Stimulated activated CD4-positive, alpha-beta T cell treated with anti-CD3 and anti-CD28 coated beads, Interleukin-15, amount 100 ng/mL, for 1 hour (primary cell): ENCODE measurements at regions not wholly inside any gene's neighbourhood (a gene's known extent, or its start where the extent isn't known, plus 50 kb on each side); places are given as distances from the start of the nearest gene placed in this dataset.

ENCODE experiments used
- DNase-seq, 2 donors: peaks; one replicate each; pipeline ENCODE4 v3.0.0-alpha.2; 2020; ENCODE audit warnings: low read depth in 1 of 2, low spot score in 1 of 2

DNA sequence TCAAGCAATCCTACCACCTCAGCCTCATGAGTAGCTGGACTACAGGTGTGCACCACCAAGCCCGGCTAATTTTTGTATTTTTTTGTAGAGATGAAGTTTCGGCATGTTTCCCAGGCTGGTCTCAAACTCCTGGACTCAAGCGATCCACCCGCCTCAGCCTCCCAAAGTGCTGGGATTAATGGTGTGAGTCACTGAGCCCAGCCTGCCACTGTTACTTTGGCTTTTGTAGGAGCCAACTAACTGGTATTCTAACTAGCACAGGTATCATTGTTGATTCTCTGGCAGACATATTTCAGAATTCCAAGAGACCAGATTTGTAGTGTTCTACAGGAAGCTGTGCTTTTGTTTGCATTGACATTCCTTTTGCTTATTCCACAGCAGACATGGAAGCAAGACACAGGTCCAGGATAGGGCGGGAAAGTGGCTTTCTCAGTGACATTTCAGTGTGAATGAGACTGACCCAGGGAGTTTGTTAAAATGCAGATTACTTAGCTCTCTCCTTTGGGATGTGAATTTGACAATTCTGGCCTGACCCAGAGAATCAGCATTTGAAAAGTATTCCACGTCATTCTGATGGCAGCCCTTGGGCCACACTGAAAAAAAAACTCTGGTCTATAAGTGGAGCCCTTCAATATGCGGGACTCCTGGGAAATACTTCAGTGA lies 52.2 kb upstream of the PAX6 start:
- DNase-seq: no peak

DNA sequence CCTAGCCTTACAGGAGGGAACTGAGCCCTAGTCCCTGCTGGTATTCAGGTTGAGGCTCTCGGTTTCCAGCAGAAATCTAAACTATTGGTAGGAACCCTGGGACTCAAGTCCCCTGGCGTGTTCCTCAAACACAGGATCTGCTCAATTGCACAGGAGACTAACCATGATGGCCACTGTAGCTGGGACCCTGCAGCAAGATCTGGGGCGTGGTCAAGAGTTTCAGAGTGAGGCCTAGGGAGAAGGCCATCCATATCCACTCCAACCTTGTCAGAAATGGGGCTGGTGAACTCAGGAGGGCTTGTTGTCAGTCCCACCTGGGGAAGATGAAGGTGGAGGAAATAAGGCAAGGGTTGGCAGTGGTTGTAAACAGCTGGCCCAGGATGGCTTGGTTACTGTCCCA lies 49.9 kb upstream of the PAX6 start:
- no peak for DNase-seq
